SK-N-SH treated with all-trans-retinoic acid at 6 μM for 48 hours (cell line): ENCODE measurements at regions not wholly inside any gene's neighbourhood (a gene's known extent, or its start where the extent isn't known, plus 50 kb on each side); places are given as distances from the start of the nearest gene placed in this dataset.

Source experiments
- ATAC-seq: fragments of 200-7000 bp; cut with Tn5 transposase; 3 replicates; pipeline ENCODE4 v1.9.1; 2020; ENCODE audit warnings: mild to moderate bottlenecking, moderate library complexity
- ARNTL ChIP-seq: fragments of 450-650 bp; formaldehyde crosslinking; IDR thresholded peaks from 2 replicates; pipeline ENCODE4 v1.5.0; 2020; ENCODE audit warnings: low read depth, mild to moderate bottlenecking, moderate library complexity, borderline replicate concordance
- BACH2 ChIP-seq: fragments of 250-450 bp; sonication (Bioruptor Pico); IDR thresholded peaks from 2 replicates; pipeline ENCODE4 v1.9.0; 2021; ENCODE audit warnings: mild to moderate bottlenecking, borderline replicate concordance
- ESRRG ChIP-seq: fragments of 250-450 bp; sonication (Bioruptor Pico); IDR thresholded peaks from 2 replicates; pipeline ENCODE4 v1.6.1; 2021; ENCODE audit warnings: mild to moderate bottlenecking
- GLIS3 ChIP-seq: fragments of 250-450 bp; sonication (Bioruptor Pico); IDR thresholded peaks from 2 replicates; pipeline ENCODE4 v1.5.0; 2020; ENCODE audit warnings: mild to moderate bottlenecking, moderate library complexity
- ISL1 ChIP-seq: fragments of 250-450 bp; sonication (Bioruptor Pico); IDR thresholded peaks from 2 replicates; pipeline ENCODE4 v2.1.2; 2022; ENCODE audit warnings: mild to moderate bottlenecking, moderate library complexity
- OSR1 ChIP-seq: fragments of 250-450 bp; sonication (Bioruptor Pico); IDR thresholded peaks from 2 replicates; pipeline ENCODE4 v1.8.0; 2022; ENCODE audit warnings: moderate library complexity, mild to moderate bottlenecking, inconsistent platforms
- PATZ1 ChIP-seq: fragments of 250-450 bp; sonication (Bioruptor Pico); IDR thresholded peaks from 2 replicates; pipeline ENCODE4 v1.8.0; 2020; ENCODE audit warnings: mild to moderate bottlenecking, moderate library complexity, borderline replicate concordance
- POU6F1 ChIP-seq: fragments of 250-450 bp; sonication (Bioruptor Pico); IDR thresholded peaks from 2 replicates; pipeline ENCODE4 v1.8.0; 2021; ENCODE audit warnings: low read depth, mild to moderate bottlenecking, moderate library complexity, borderline replicate concordance
- PPARA ChIP-seq: fragments of 250-450 bp; sonication (Bioruptor Pico); IDR thresholded peaks from 2 replicates; pipeline ENCODE4 v1.5.0; 2020; ENCODE audit warnings: mild to moderate bottlenecking, borderline replicate concordance
- SNAI2 ChIP-seq: fragments of 250-450 bp; sonication (Bioruptor Pico); IDR thresholded peaks from 2 replicates; pipeline ENCODE4 v1.5.0; 2020; ENCODE audit warnings: mild to moderate bottlenecking, moderate library complexity
- TCF4 ChIP-seq: fragments of 250-450 bp; sonication (Bioruptor Pico); IDR thresholded peaks from 2 replicates; pipeline ENCODE4 v1.8.0; 2021; ENCODE audit warnings: mild to moderate bottlenecking, moderate library complexity, borderline replicate concordance
- TOX ChIP-seq: fragments of 250-450 bp; sonication (Bioruptor Pico); IDR thresholded peaks from 2 replicates; pipeline ENCODE4 v1.8.0; 2021; ENCODE audit warnings: mild to moderate bottlenecking, moderate library complexity, borderline replicate concordance
- ZC3H10 ChIP-seq: fragments of 250-450 bp; sonication (Bioruptor Pico); IDR thresholded peaks from 2 replicates; pipeline ENCODE4 v1.5.1; 2021; ENCODE audit warnings: mild to moderate bottlenecking, moderate library complexity
- ZFP3 ChIP-seq: fragments of 250-450 bp; sonication (Bioruptor Pico); IDR thresholded peaks from 2 replicates; pipeline ENCODE4 v1.5.0; 2020; ENCODE audit warnings: mild to moderate bottlenecking, moderate library complexity
- ZFP30 ChIP-seq: fragments of 450-650 bp; formaldehyde crosslinking; IDR thresholded peaks from 2 replicates; pipeline ENCODE4 v1.5.0; 2022; ENCODE audit warnings: mild to moderate bottlenecking, moderate library complexity
- ZNF565 ChIP-seq: fragments of 450-650 bp; formaldehyde crosslinking; conservative IDR thresholded peaks from 2 replicates; pipeline ENCODE4 v1.5.0; 2020; ENCODE audit warnings: low read depth, mild to moderate bottlenecking, moderate library complexity
- ZNF70 ChIP-seq: fragments of 450-650 bp; formaldehyde crosslinking; IDR thresholded peaks from 2 replicates; pipeline ENCODE4 v1.5.0; 2020; ENCODE audit warnings: mild to moderate bottlenecking, moderate library complexity
- ZNF8 ChIP-seq: fragments of 450-650 bp; formaldehyde crosslinking; IDR thresholded peaks from 2 replicates; pipeline ENCODE4 v1.5.0; 2020; ENCODE audit warnings: mild to moderate bottlenecking, moderate library complexity
- TF ChIP-seq, protein P1 (sequence below): fragments of 250-450 bp; sonication (Bioruptor Pico); IDR thresholded peaks from 2 replicates; pipeline ENCODE4 v1.5.0; 2020; ENCODE audit warnings: mild to moderate bottlenecking, moderate library complexity
- TF ChIP-seq, protein P2 (sequence below): fragments of 250-450 bp; sonication (Bioruptor Pico); IDR thresholded peaks from 2 replicates; pipeline ENCODE4 v1.5.1; 2020; ENCODE audit warnings: low read depth, mild to moderate bottlenecking, moderate library complexity

GRCh38 chr6:165760126-165760802, 97.2 kb upstream of the PDE10A start:
- no peak for TF ChIP-seq ESRRG
- TF ChIP-seq, protein P1, sequence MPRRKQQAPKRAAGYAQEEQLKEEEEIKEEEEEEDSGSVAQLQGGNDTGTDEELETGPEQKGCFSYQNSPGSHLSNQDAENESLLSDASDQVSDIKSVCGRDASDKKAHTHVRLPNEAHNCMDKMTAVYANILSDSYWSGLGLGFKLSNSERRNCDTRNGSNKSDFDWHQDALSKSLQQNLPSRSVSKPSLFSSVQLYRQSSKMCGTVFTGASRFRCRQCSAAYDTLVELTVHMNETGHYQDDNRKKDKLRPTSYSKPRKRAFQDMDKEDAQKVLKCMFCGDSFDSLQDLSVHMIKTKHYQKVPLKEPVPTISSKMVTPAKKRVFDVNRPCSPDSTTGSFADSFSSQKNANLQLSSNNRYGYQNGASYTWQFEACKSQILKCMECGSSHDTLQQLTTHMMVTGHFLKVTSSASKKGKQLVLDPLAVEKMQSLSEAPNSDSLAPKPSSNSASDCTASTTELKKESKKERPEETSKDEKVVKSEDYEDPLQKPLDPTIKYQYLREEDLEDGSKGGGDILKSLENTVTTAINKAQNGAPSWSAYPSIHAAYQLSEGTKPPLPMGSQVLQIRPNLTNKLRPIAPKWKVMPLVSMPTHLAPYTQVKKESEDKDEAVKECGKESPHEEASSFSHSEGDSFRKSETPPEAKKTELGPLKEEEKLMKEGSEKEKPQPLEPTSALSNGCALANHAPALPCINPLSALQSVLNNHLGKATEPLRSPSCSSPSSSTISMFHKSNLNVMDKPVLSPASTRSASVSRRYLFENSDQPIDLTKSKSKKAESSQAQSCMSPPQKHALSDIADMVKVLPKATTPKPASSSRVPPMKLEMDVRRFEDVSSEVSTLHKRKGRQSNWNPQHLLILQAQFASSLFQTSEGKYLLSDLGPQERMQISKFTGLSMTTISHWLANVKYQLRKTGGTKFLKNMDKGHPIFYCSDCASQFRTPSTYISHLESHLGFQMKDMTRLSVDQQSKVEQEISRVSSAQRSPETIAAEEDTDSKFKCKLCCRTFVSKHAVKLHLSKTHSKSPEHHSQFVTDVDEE (CRISPR knock-in tag): no peak
- TF ChIP-seq PPARA: no peak
- TF ChIP-seq ARNTL (CRISPR knock-in tag): no peak
- TF ChIP-seq ISL1 (CRISPR knock-in tag): no peak
- TF ChIP-seq ZC3H10 (CRISPR knock-in tag): no peak
- no peak for TF ChIP-seq SNAI2 (CRISPR knock-in tag)
- TF ChIP-seq GLIS3 (CRISPR knock-in tag): no peak

DNA sequence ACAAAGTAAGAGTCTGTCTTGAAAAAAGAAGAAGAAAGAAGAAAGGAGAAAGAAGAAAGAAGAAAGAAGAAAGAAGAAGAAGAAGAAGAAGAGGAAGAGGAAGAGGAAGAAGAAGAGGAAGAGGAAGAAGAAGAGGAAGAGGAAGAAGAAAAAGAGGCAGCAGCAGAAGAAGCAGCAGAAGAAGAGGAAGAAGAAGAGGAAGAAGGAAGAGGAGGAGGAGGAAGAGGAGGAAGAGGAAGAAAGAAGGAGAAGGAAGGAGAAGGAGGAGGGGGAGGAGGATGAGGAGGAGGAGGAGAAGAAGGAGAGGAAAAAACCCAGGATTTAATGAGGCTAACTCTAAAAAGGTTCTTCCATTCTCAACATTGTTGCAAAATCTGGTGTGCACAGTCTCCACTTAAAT, 95.4 kb upstream of the PDE10A start:
- ATAC-seq: no peak
- TF ChIP-seq, protein P2, sequence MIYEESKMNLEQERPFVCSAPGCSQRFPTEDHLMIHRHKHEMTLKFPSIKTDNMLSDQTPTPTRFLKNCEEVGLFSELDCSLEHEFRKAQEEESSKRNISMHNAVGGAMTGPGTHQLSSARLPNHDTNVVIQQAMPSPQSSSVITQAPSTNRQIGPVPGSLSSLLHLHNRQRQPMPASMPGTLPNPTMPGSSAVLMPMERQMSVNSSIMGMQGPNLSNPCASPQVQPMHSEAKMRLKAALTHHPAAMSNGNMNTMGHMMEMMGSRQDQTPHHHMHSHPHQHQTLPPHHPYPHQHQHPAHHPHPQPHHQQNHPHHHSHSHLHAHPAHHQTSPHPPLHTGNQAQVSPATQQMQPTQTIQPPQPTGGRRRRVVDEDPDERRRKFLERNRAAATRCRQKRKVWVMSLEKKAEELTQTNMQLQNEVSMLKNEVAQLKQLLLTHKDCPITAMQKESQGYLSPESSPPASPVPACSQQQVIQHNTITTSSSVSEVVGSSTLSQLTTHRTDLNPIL: no peak
- TF ChIP-seq ZNF565 (CRISPR knock-in tag) (no peak), PPARA (no peak), TOX (CRISPR knock-in tag) (no peak), PATZ1 (CRISPR knock-in tag) (no peak), ZC3H10 (CRISPR knock-in tag) (no peak), OSR1 (CRISPR knock-in tag) (no peak), ISL1 (CRISPR knock-in tag) (no peak), ZNF70 (CRISPR knock-in tag) (no peak), POU6F1 (CRISPR knock-in tag) (no peak), ZFP30 (CRISPR knock-in tag) (no peak), SNAI2 (CRISPR knock-in tag) (no peak)
- TF ChIP-seq, protein P1 (CRISPR knock-in tag): no peak

More at GRCh38 chr6:165760126-165760802, 97.2 kb upstream of the PDE10A start:
- ATAC-seq: no peak

GRCh38 chr6:165755583-165755982, 92.5 kb upstream of the PDE10A start:
- ATAC-seq: no peak
- TF ChIP-seq SNAI2 (CRISPR knock-in tag): no peak
- TF ChIP-seq BACH2: no peak
- TF ChIP-seq ZFP3: no peak
- TF ChIP-seq, protein P1 (CRISPR knock-in tag): no peak
- TF ChIP-seq PPARA: no peak
- no peak for TF ChIP-seq ZC3H10 (CRISPR knock-in tag)
- no peak for TF ChIP-seq ARNTL (CRISPR knock-in tag)
- no peak for TF ChIP-seq ESRRG
- no peak for TF ChIP-seq GLIS3 (CRISPR knock-in tag)
- TF ChIP-seq ZNF8 (CRISPR knock-in tag): no peak
- TF ChIP-seq PATZ1 (CRISPR knock-in tag): no peak
- TF ChIP-seq ZNF565 (CRISPR knock-in tag): no peak
- TF ChIP-seq TCF4 (CRISPR knock-in tag): no peak
